Neutrophil (primary cell): ENCODE measurements at regions not wholly inside any gene's neighbourhood (a gene's known extent, or its start where the extent isn't known, plus 50 kb on each side); places are given as distances from the start of the nearest gene placed in this dataset.

Source experiments
- H3K27ac ChIP-seq: fragments of 200-600 bp; sonication (generic); 2 replicates; pipeline ENCODE4 v1.5.1; 2016; ENCODE audit warnings: mild to moderate bottlenecking, moderate library complexity
- H3K27me3 ChIP-seq: fragments of 200-600 bp; sonication (generic); 2 replicates; pipeline ENCODE4 v1.6.0; 2016; ENCODE audit warnings: mild to moderate bottlenecking
- H3K36me3 ChIP-seq: fragments of 200-600 bp; sonication (generic); 2 replicates; pipeline ENCODE4 v1.5.1; 2017
- H3K4me1 ChIP-seq, 2 experiments: fragments of 200-600 bp in 1 of 2; sonication (generic) in 1 of 2; 1 replicate in 1 of 2; 2 replicates in 1 of 2; pipeline versions ENCODE4 v1.5.1 to v1.6.1; 2013 to 2016; ENCODE audit warnings: low read depth in 1 of 2, low read length in 1 of 2, mild to moderate bottlenecking in 1 of 2, moderate library complexity in 1 of 2; ENCODE audit not compliant: control insufficient read depth in 1 of 2, insufficient read depth in 1 of 2
- H3K4me3 ChIP-seq, 2 experiments: fragments of 200-600 bp in 1 of 2; sonication (generic) in 1 of 2; 1 replicate in 1 of 2; 2 replicates in 1 of 2; pipeline ENCODE4 v1.5.1; 2013 to 2016; ENCODE audit warnings: low read depth in 1 of 2, low read length in 1 of 2, mild to moderate bottlenecking in 1 of 2, moderate library complexity in 1 of 2
- H3K9me3 ChIP-seq: fragments of 200-600 bp; sonication (generic); 2 replicates; pipeline ENCODE4 v1.5.1; 2016
- TF ChIP-seq, protein P1 (sequence below): fragments of 200-600 bp; sonication (generic); IDR thresholded peaks from 2 replicates; pipeline ENCODE4 v1.5.1; 2016; ENCODE audit warnings: antibody characterized with exemption

DNA sequence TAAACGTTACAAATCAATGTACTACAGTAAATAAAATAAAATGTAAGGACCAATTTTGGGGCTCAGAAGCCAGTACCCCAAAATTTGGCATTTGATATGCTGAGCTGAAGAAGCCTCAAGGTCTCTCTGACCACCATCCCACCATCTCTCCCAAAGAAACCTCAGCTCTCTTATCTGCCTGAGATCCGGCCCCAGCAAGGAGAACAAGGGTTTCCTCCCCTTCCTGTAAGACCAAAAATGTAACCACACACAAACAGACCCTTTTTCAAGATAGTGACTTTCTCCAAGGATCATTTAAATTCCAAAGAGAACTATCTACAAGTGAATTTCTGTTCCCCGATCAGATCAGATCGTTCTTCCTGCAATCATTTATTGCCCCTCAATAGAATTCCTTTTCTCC is 68.1 kb upstream of the SLC45A1 start:
- no peak overlapping the region for H3K4me3 ChIP-seq
- no peaks in the 10 kb centered on the region for H3K36me3 ChIP-seq
- H3K4me1 ChIP-seq, result no peaks in the 10 kb centered on the region
- no peak overlapping the region for H3K27ac ChIP-seq
- peaks cover 15% of the 10 kb centered on the region for H3K27me3 ChIP-seq
- H3K9me3 ChIP-seq, result no peaks in the 10 kb centered on the region
- TF ChIP-seq, protein P1, sequence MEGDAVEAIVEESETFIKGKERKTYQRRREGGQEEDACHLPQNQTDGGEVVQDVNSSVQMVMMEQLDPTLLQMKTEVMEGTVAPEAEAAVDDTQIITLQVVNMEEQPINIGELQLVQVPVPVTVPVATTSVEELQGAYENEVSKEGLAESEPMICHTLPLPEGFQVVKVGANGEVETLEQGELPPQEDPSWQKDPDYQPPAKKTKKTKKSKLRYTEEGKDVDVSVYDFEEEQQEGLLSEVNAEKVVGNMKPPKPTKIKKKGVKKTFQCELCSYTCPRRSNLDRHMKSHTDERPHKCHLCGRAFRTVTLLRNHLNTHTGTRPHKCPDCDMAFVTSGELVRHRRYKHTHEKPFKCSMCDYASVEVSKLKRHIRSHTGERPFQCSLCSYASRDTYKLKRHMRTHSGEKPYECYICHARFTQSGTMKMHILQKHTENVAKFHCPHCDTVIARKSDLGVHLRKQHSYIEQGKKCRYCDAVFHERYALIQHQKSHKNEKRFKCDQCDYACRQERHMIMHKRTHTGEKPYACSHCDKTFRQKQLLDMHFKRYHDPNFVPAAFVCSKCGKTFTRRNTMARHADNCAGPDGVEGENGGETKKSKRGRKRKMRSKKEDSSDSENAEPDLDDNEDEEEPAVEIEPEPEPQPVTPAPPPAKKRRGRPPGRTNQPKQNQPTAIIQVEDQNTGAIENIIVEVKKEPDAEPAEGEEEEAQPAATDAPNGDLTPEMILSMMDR, result no peak

GRCh38 chr1:8247811-8248436 is 70.0 kb upstream of the SLC45A1 start:
- Histone ChIP-seq H3K9me3 (no peaks in the 10 kb centered on the region), H3K27ac (no peak overlapping the region), H3K27me3 (peaks cover 15% of the 10 kb centered on the region), H3K36me3 (no peaks in the 10 kb centered on the region), H3K4me3 (no peak overlapping the region), H3K4me1 (no peaks in the 10 kb centered on the region)
- TF ChIP-seq, protein P1, result no peak

GRCh38 chr1:8244304-8244703 is 73.6 kb upstream of the SLC45A1 start:
- H3K4me1 ChIP-seq, result peaks cover 0 to 6% of the 10 kb centered on the region in 2 experiments
- no peak overlapping the region for H3K27ac ChIP-seq
- TF ChIP-seq, protein P1, result no peak
- H3K27me3 ChIP-seq, result peaks cover 5% of the 10 kb centered on the region
- no peaks in the 10 kb centered on the region for H3K9me3 ChIP-seq
- H3K36me3 ChIP-seq, result no peaks in the 10 kb centered on the region
- no peak overlapping the region for H3K4me3 ChIP-seq

- Histone ChIP-seq H3K27me3 (peaks cover 5% of the 10 kb centered on the region), H3K36me3 (no peaks in the 10 kb centered on the region), H3K27ac (no peak overlapping the region), H3K9me3 (no peaks in the 10 kb centered on the region), H3K4me3 (no peak overlapping the region), H3K4me1 (peaks cover 0 to 6% of the 10 kb centered on the region in 2 experiments)
- TF ChIP-seq, protein P1, result no peak
These were observed 75.4 kb upstream of the SLC45A1 start for GRCh38 chr1:8242498-8242897.

GRCh38 chr1:8241417-8242014 is 76.4 kb upstream of the SLC45A1 start:
- no peaks in the 10 kb centered on the region for H3K36me3 ChIP-seq
- H3K27me3 ChIP-seq, result peaks cover 10% of the 10 kb centered on the region
- no peak overlapping the region for H3K4me3 ChIP-seq
- no peaks in the 10 kb centered on the region for H3K9me3 ChIP-seq
- no peak overlapping the region for H3K27ac ChIP-seq
- TF ChIP-seq, protein P1, result no peak
- H3K4me1 ChIP-seq, result peaks cover 0 to 6% of the 10 kb centered on the region in 2 experiments
